Fibroblast of lung (primary cell): ENCODE measurements at regions not wholly inside any gene's neighbourhood (a gene's known extent, or its start where the extent isn't known, plus 50 kb on each side); places are given as distances from the start of the nearest gene placed in this dataset.
A peak's percentile ranks its signal among the peaks of the same experiment; 100 is the strongest.

Experiments
- DNase-seq, 2 donors: peaks; one replicate each; pipeline versions ENCODE4 v3.0.0 to v3.0.0-alpha.2; 2010; ENCODE audit warnings: low read depth in 2 of 2
- H2AFZ ChIP-seq: 2 replicates; pipeline ENCODE4 v1.5.1; 2012; ENCODE audit warnings: low read length, control low read depth, inconsistent platforms
- H3K27ac ChIP-seq: 2 replicates; pipeline ENCODE4 v1.5.1; 2011; ENCODE audit warnings: low read length, control low read depth; ENCODE audit not compliant: insufficient read depth
- H3K27me3 ChIP-seq: 2 replicates; pipeline ENCODE4 v1.5.1; 2011; ENCODE audit warnings: mild to moderate bottlenecking, low read length; ENCODE audit not compliant: control insufficient read depth, insufficient read depth
- H3K36me3 ChIP-seq: 2 replicates; pipeline ENCODE4 v1.5.1; 2011; ENCODE audit warnings: low read length; ENCODE audit not compliant: control insufficient read depth, insufficient read depth
- H3K4me1 ChIP-seq: 2 replicates; pipeline ENCODE4 v1.5.1; 2011; ENCODE audit warnings: low read length; ENCODE audit not compliant: control insufficient read depth, insufficient read depth; ENCODE audit errors: extremely low read depth
- H3K4me2 ChIP-seq: 2 replicates; pipeline ENCODE4 v1.5.1; 2011; ENCODE audit warnings: low read length, control low read depth; ENCODE audit not compliant: insufficient read depth; ENCODE audit errors: extremely low read depth
- H3K4me3 ChIP-seq, 4 experiments: fragments of 200-600 bp in 1 of 4; sonication (generic) in 1 of 4; replicated peaks in 1 of 4; 2 replicates each; pipeline ENCODE4 v1.5.1; 2011 to 2016; ENCODE audit warnings: low read length in 4 of 4, low read depth in 3 of 4, mild to moderate bottlenecking in 3 of 4, control low read depth in 2 of 4, inconsistent platforms in 1 of 4, mixed read lengths in 1 of 4; ENCODE audit not compliant: insufficient read depth in 1 of 4; ENCODE audit errors: control extremely low read depth in 1 of 4
- H3K79me2 ChIP-seq: 2 replicates; pipeline ENCODE4 v1.5.1; 2012; ENCODE audit warnings: mild to moderate bottlenecking, low read length, inconsistent platforms; ENCODE audit not compliant: control insufficient read depth, insufficient read depth
- H3K9ac ChIP-seq: 2 replicates; pipeline ENCODE4 v1.5.1; 2011; ENCODE audit warnings: mild to moderate bottlenecking, low read length, control low read depth; ENCODE audit not compliant: insufficient read depth
- H3K9me3 ChIP-seq: 2 replicates; pipeline ENCODE4 v1.5.1; 2012; ENCODE audit warnings: low read depth, low read length; ENCODE audit not compliant: control insufficient read depth, insufficient read depth
- H4K20me1 ChIP-seq: 2 replicates; pipeline ENCODE4 v1.5.1; 2011; ENCODE audit warnings: low read length; ENCODE audit not compliant: control insufficient read depth, insufficient read depth; ENCODE audit errors: extremely low read depth
- CTCF ChIP-seq, 2 donors: IDR thresholded peaks in 1 of 2; conservative IDR thresholded peaks in 1 of 2; 1 replicate in 1 of 2; 2 replicates in 1 of 2; pipeline ENCODE4 v1.5.1; 2011 to 2012; ENCODE audit warnings: low read length in 2 of 2, control low read depth in 1 of 2, inconsistent platforms in 1 of 2, low read depth in 1 of 2, mild to moderate bottlenecking in 1 of 2
- EZH2 ChIP-seq: IDR thresholded peaks from 2 replicates; pipeline ENCODE4 v1.5.1; 2012; ENCODE audit warnings: low read length, control low read depth, mild to moderate bottlenecking; ENCODE audit errors: missing control alignments

DNA sequence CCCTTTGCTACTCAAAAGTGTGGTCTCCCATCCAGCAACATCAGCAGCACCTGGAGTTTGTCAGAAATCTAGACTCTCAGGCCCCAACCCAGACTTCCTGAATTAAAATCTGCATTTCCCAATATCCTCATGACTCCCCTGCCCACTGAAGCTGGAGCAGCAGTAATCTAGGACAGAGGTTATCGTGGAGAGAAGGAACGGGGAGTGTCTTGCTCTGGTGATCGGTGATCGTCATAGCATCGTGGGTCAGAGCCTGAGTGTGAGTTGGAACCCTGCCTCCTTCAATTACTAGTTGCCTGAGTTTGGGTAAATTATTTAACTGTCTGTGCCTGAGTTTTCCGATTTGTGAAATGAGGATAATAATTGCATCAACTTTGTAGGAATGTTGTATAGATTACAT is 217.3 kb upstream of the ATP5MC3 start:
- H3K27ac ChIP-seq, result no peak overlapping the region
- TF ChIP-seq CTCF (conservative IDR thresholded peaks at IDR 0.05 in 1 of 2, IDR thresholded peaks at IDR 0.05 in 1 of 2; ENCODE audit: low read depth in 1 of 2, low read length in 2 of 2) (no peak), EZH2 (no peak)
- no peaks in the 10 kb centered on the region for H3K79me2 ChIP-seq
- peak in 1 of 2 donors; percentile 1 for DNase-seq
- no peak overlapping the region for H3K9ac ChIP-seq
- H3K4me2 ChIP-seq, result no peak overlapping the region
- no peaks in the 10 kb centered on the region for H3K27me3 ChIP-seq
- H2AFZ ChIP-seq, result no peak overlapping the region
- H3K4me1 ChIP-seq, result no peaks in the 10 kb centered on the region
- no peaks in the 10 kb centered on the region for H3K36me3 ChIP-seq
- H3K4me3 ChIP-seq, result no peak overlapping the region
- H4K20me1 ChIP-seq, result no peaks in the 10 kb centered on the region
- no peaks in the 10 kb centered on the region for H3K9me3 ChIP-seq

DNA sequence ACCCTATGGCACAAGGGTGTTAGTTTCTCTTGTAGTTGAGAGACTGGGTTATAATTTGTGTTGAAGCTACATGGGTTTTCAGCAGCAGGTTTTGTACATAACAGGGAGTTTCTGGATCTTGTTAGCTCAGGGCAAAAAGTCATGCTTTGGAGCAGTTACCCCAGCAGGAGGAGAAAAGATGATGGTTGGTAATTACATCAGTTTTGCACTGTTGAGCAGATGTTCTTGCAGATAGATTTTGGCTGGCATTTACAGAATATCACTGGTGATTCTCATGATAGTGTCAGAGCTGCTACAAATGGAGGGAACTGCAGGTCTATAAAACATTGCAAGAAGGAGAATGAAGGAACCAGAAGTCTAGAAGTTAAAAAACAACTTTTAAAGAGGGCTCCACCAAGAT is 215.2 kb upstream of the ATP5MC3 start:
- Histone ChIP-seq H4K20me1 (no peaks in the 10 kb centered on the region), H3K27ac (no peak overlapping the region), H3K36me3 (no peaks in the 10 kb centered on the region), H3K4me2 (no peak overlapping the region), H3K9ac (no peak overlapping the region), H3K9me3 (no peaks in the 10 kb centered on the region), H3K27me3 (no peaks in the 10 kb centered on the region), H3K4me3 (no peak overlapping the region), H2AFZ (no peak overlapping the region), H3K79me2 (no peaks in the 10 kb centered on the region), H3K4me1 (no peaks in the 10 kb centered on the region)
- no peak for TF ChIP-seq EZH2
- no peak for TF ChIP-seq CTCF (conservative IDR thresholded peaks at IDR 0.05 in 1 of 2, IDR thresholded peaks at IDR 0.05 in 1 of 2; ENCODE audit: low read depth in 1 of 2, low read length in 2 of 2)
- DNase-seq, result no peak

DNA sequence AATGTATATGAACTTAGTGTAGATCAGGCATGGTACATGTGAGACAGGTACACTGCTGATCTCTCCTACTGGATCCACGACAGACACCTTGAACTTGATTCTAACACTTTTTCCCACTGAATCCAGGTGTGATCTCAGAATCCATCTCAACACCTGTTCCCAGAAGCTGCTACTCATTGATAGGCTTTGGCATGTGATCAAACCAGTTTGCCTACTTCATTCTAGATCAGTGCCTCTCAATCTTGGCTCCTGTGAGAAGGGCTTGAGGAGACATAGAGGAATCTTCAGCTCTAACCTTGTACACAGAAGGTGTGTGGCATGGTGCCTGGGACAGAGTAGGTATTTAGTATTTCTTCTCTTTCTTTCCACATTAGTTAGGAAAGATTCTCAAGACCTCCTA is 212.3 kb upstream of the ATP5MC3 start:
- no peak overlapping the region for H3K4me2 ChIP-seq
- no peak for TF ChIP-seq EZH2
- TF ChIP-seq CTCF (conservative IDR thresholded peaks at IDR 0.05 in 1 of 2, IDR thresholded peaks at IDR 0.05 in 1 of 2; ENCODE audit: low read depth in 1 of 2, low read length in 2 of 2), result no peak
- no peaks in the 10 kb centered on the region for H3K79me2 ChIP-seq
- no peak overlapping the region for H3K9ac ChIP-seq
- H3K9me3 ChIP-seq, result no peaks in the 10 kb centered on the region
- no peak overlapping the region for H2AFZ ChIP-seq
- H3K4me1 ChIP-seq, result no peaks in the 10 kb centered on the region
- no peak for DNase-seq
- H3K27ac ChIP-seq, result no peak overlapping the region
- no peaks in the 10 kb centered on the region for H3K36me3 ChIP-seq
- H4K20me1 ChIP-seq, result no peaks in the 10 kb centered on the region
- H3K27me3 ChIP-seq, result no peaks in the 10 kb centered on the region
- no peak overlapping the region for H3K4me3 ChIP-seq
